NCI-H748 (cell line): ENCODE measurements at regions not wholly inside any gene's neighbourhood (a gene's known extent, or its start where the extent isn't known, plus 50 kb on each side); places are given as distances from the start of the nearest gene placed in this dataset.
"Not testable (repeated sequence)": the region's sequence is repeated elsewhere in the genome, so short reads cannot be mapped to it uniquely, and the experiment has no call there.

Experiments used
- DNase-seq: peaks from one replicate; lab custom pipeline; 2025; ENCODE audit not compliant: unreplicated experiment; lab: John Stamatoyannopoulos, UW

GRCh38 chr12:89873745-89874144 lies 165.1 kb upstream of the ATP2B1 start:
- DNase-seq: no peak

GRCh38 chr12:89872922-89873630 lies 164.4 kb upstream of the ATP2B1 start:
- DNase-seq: no peak

- DNase-seq: no peak
These were observed 162.0 kb upstream of the ATP2B1 start for GRCh38 chr12:89870413-89871184.

- not testable (repeated sequence) for DNase-seq
These were observed 159.0 kb upstream of the ATP2B1 start for GRCh38 chr12:89867611-89868010.

GRCh38 chr12:89864411-89864810 lies 155.8 kb upstream of the ATP2B1 start:
- peak; percentile 65 for DNase-seq

- DNase-seq: peak; percentile 94
These were observed 155.3 kb upstream of the ATP2B1 start for GRCh38 chr12:89863968-89864367.

GRCh38 chr12:89863493-89863938 lies 154.9 kb upstream of the ATP2B1 start:
- peak; percentile 67 for DNase-seq

- peak; percentile 15 for DNase-seq
These were observed 154.1 kb upstream of the ATP2B1 start for GRCh38 chr12:89862511-89863445.

- DNase-seq: no peak
These were observed 152.4 kb upstream of the ATP2B1 start for GRCh38 chr12:89861086-89861485.

- no peak for DNase-seq
These were observed 151.0 kb upstream of the ATP2B1 start for GRCh38 chr12:89859508-89860220.

GRCh38 chr12:89858718-89859117 lies 150.1 kb upstream of the ATP2B1 start:
- no peak for DNase-seq

GRCh38 chr12:89857652-89858274 lies 149.1 kb upstream of the ATP2B1 start:
- no peak for DNase-seq

GRCh38 chr12:89856431-89856830 lies 147.8 kb upstream of the ATP2B1 start:
- DNase-seq: no peak

- no peak for DNase-seq
These were observed 140.1 kb upstream of the ATP2B1 start for GRCh38 chr12:89848732-89849131.

- DNase-seq: no peak
These were observed 137.9 kb upstream of the ATP2B1 start for GRCh38 chr12:89846473-89847055.

GRCh38 chr12:89845767-89846166 lies 137.1 kb upstream of the ATP2B1 start:
- no peak for DNase-seq

GRCh38 chr12:89845366-89845765 lies 136.7 kb upstream of the ATP2B1 start:
- DNase-seq: no peak

GRCh38 chr12:89844539-89844938 lies 135.9 kb upstream of the ATP2B1 start:
- no peak for DNase-seq

GRCh38 chr12:89840162-89840922 lies 131.7 kb upstream of the ATP2B1 start:
- DNase-seq: peak; percentile 25
